K562 (cell line): ENCODE measurements at regions not wholly inside any gene's neighbourhood (a gene's known extent, or its start where the extent isn't known, plus 50 kb on each side); places are given as distances from the start of the nearest gene placed in this dataset.

Experiments used
- ATAC-seq: fragments of 200-7000 bp; cut with Tn5 transposase; 3 replicates; pipeline ENCODE4 v1.9.1; 2020; ENCODE audit warnings: moderate library complexity
- BruUV-seq: library from RNA; stranded (reverse); fragments of 400-500 nt; replicated peaks from 2 replicates; lab custom pipeline; 2021; lab: Mats Ljungman, UMichigan
- CTCF ChIA-PET: fragments of 300-600 bp; formaldehyde crosslinking; extraction: SDS; loops from one replicate; lab custom pipeline; 2021; ENCODE audit warnings: low intra/inter-chr PET ratio; lab: Yijun Ruan, JAX
- POLR2A ChIA-PET: fragments of 300-600, 350-650 bp; sonication (Branson Sonifier 250); formaldehyde crosslinking; extraction: SDS; loops from one replicate; lab custom pipeline; 2021; ENCODE audit warnings: antibody characterized with exemption, inconsistent platforms; lab: Yijun Ruan, JAX
- DNase-seq, 4 experiments: peaks; one replicate each; pipeline versions ENCODE4 v3.0.0 to v3.0.0-alpha.2; 2011 to 2018; ENCODE audit warnings: low spot score in 3 of 4, mixed read lengths in 3 of 4; ENCODE audit errors: extremely low read depth in 1 of 4
- FAIRE-seq: peaks from 2 replicates; lab custom pipeline; 2011; peaks lifted over from hg19 to GRCh38; lab: Jason Lieb, UNC
- H2AFZ ChIP-seq: 2 replicates; pipeline ENCODE4 v1.6.0; 2011; ENCODE audit warnings: low read depth, low read length, control low read depth, inconsistent platforms
- H3K27ac ChIP-seq: fragments of 200-600 bp; 3 replicates; pipeline ENCODE4 v1.8.0; 2011; ENCODE audit warnings: low read depth, mild to moderate bottlenecking, control low read depth, inconsistent platforms, low read length, moderate library complexity, mixed read lengths; ENCODE audit errors: extremely low read depth
- H3K27me3 ChIP-seq, 2 experiments: fragments of 300-600 bp in 1 of 2; 2 replicates in 1 of 2; 3 replicates in 1 of 2; pipeline versions ENCODE4 v1.6.0 to v1.8.0; 2011; ENCODE audit warnings: inconsistent platforms in 2 of 2, low read length in 2 of 2, mild to moderate bottlenecking in 1 of 2, mixed read lengths in 1 of 2, moderate library complexity in 1 of 2; ENCODE audit not compliant: control insufficient read depth in 2 of 2, insufficient read depth in 2 of 2
- H3K36me3 ChIP-seq: fragments of 300-600 bp; 3 replicates; pipeline ENCODE4 v1.8.0; 2011; ENCODE audit warnings: mild to moderate bottlenecking, low read length, inconsistent platforms; ENCODE audit not compliant: control insufficient read depth, insufficient read depth
- H3K4me1 ChIP-seq, 2 experiments: fragments of 200-600 bp in 1 of 2; replicated peaks in 1 of 2; 2 replicates in 1 of 2; 3 replicates in 1 of 2; pipeline versions ENCODE4 v1.5.1 to v1.8.0; 2011; ENCODE audit warnings: inconsistent platforms in 2 of 2, low read length in 2 of 2, mild to moderate bottlenecking in 1 of 2, mixed read lengths in 1 of 2, moderate library complexity in 1 of 2; ENCODE audit not compliant: control insufficient read depth in 2 of 2, insufficient read depth in 2 of 2
- H3K4me2 ChIP-seq: 2 replicates; pipeline ENCODE4 v1.6.1; 2011; ENCODE audit warnings: low read length, control low read depth, inconsistent platforms, mixed read lengths; ENCODE audit not compliant: insufficient read depth
- H3K4me3 ChIP-seq: fragments of 200-600 bp; sonication (generic), shearing (Covaris generic); 2 replicates; pipeline ENCODE4 v1.5.1; 2016; ENCODE audit warnings: control low read depth, inconsistent platforms
- H3K79me2 ChIP-seq: fragments of 200-600 bp; 3 replicates; pipeline ENCODE4 v1.8.0; 2011; ENCODE audit warnings: low read length, inconsistent platforms; ENCODE audit not compliant: control insufficient read depth, insufficient read depth
- H3K9ac ChIP-seq, 2 experiments: 2 replicates each; pipeline versions ENCODE4 v1.6.0 to v1.6.1; 2011; ENCODE audit warnings: low read depth in 2 of 2, low read length in 2 of 2, control low read depth in 1 of 2, inconsistent platforms in 1 of 2, mild to moderate bottlenecking in 1 of 2, mixed read lengths in 1 of 2; ENCODE audit not compliant: insufficient read depth in 1 of 2
- H3K9me1 ChIP-seq: one replicate; pipeline ENCODE4 v1.6.0; 2011; ENCODE audit warnings: inconsistent platforms, mild to moderate bottlenecking, low read length, moderate library complexity; ENCODE audit not compliant: control insufficient read depth, insufficient read depth
- H3K9me3 ChIP-seq: replicated peaks from 2 replicates; pipeline ENCODE4 v1.5.1; 2011; ENCODE audit warnings: low read depth, low read length, inconsistent platforms; ENCODE audit not compliant: control insufficient read depth, insufficient read depth
- H4K20me1 ChIP-seq: replicated peaks from 2 replicates; pipeline ENCODE4 v1.6.1; 2011; ENCODE audit warnings: low read length, inconsistent platforms, mixed read lengths; ENCODE audit not compliant: control insufficient read depth, insufficient read depth
- ATF7 ChIP-seq: fragments of 450-650 bp; IDR thresholded peaks from 2 replicates; pipeline ENCODE4 v1.7.1; 2014; ENCODE audit warnings: mild to moderate bottlenecking, moderate library complexity
- CBX2 ChIP-seq: fragments of 200-600 bp; sonication (generic); IDR thresholded peaks from one replicate; pipeline ENCODE4 v1.6.1; 2012; ENCODE audit warnings: mild to moderate bottlenecking, low read length, inconsistent platforms; ENCODE audit not compliant: insufficient read depth, poor library complexity, severe bottlenecking
- SMC3 ChIP-seq: conservative IDR thresholded peaks from 2 replicates; pipeline ENCODE4 v1.6.1; 2011; ENCODE audit warnings: low read depth, low read length, improper control_type of control experiment; ENCODE audit not compliant: insufficient read depth
- ZNF407 ChIP-seq: fragments of 450-650 bp; IDR thresholded peaks from 2 replicates; pipeline ENCODE4 v1.6.1; 2016; ENCODE audit warnings: low read depth
- WGBS: fragments of 100-300 bp; shearing (Covaris generic); methylation state at CpG from one replicate; pipeline ENCODE4 v1.1.6; 2016; ENCODE audit warnings: low coverage, mixed read lengths; ENCODE audit not compliant: insufficient coverage; ENCODE audit errors: missing lambda C conversion rate; 5-methylcytosine and 5-hydroxymethylcytosine counted together
- in situ Hi-C: fragments of 300-500 bp; cut with MboI; formaldehyde crosslinking; loops from 4 replicates; pipeline ENCODE4 v1.15.0; 2018; ENCODE audit warnings: inconsistent platforms, mixed read lengths
- intact Hi-C: fragments of 100-400 bp; cut with micrococcal nuclease; formaldehyde crosslinking; loops from 2 replicates; pipeline ENCODE4 v1.14.2; 2022

GRCh38 chr11:92022499-92022898 lies 202.1 kb upstream of the FAT3 start:
- POLR2A ChIA-PET: no interaction called here
- BruUV-seq: no TSS peak
- TF ChIP-seq ZNF407 (no peak), CBX2 (no peak), ATF7 (no peak), SMC3 (no peak)

More at GRCh38 chr11:92022499-92022898, 202.1 kb upstream of the FAT3 start:
- no peak for DNase-seq
- FAIRE-seq: no peak
- Histone ChIP-seq H3K4me3 (no peak overlapping the region), H3K27me3 (no peaks in the 10 kb centered on the region), H3K27ac (no peak overlapping the region), H3K79me2 (no peaks in the 10 kb centered on the region), H2AFZ (no peak overlapping the region), H3K4me2 (no peak overlapping the region), H3K4me1 (no peaks in the 10 kb centered on the region), H4K20me1 (no peaks in the 10 kb centered on the region), H3K9ac (no peak overlapping the region), H3K9me1 (no peaks in the 10 kb centered on the region), H3K9me3 (no peaks in the 10 kb centered on the region), H3K36me3 (no peaks in the 10 kb centered on the region)
- WGBS: 20% methylated on average over 2 of the region's 2 CpGs
- intact Hi-C loops: no loop called here
- ATAC-seq: no peak
- CTCF ChIA-PET: no interaction called here
- in situ Hi-C loops: no loop called here
